Thoracic aorta (tissue), 2 donors: ENCODE measurements at regions not wholly inside any gene's neighbourhood (a gene's known extent, or its start where the extent isn't known, plus 50 kb on each side); places are given as distances from the start of the nearest gene placed in this dataset.
"Not testable (repeated sequence)": the region's sequence is repeated elsewhere in the genome, so short reads cannot be mapped to it uniquely, and the experiment has no call there.

Experiments
- ATAC-seq: fragments of 150-250 bp; one replicate; pipeline ENCODE4 v1.8.0; 2017; ENCODE audit warnings: low read depth; ENCODE audit not compliant: insufficient number of reproducible peaks, low FRiP score
- DNase-seq: peaks from one replicate; pipeline ENCODE4 v3.0.0-alpha.2; 2020; ENCODE audit warnings: low spot score
- H3K27ac ChIP-seq, 2 donors: fragments of 200-600 bp; sonication (generic); 1 replicate in 1 of 2; 2 replicates in 1 of 2; pipeline ENCODE4 v1.5.1; 2016; ENCODE audit warnings: mild to moderate bottlenecking in 2 of 2, moderate library complexity in 2 of 2
- H3K27me3 ChIP-seq: fragments of 200-600 bp; sonication (generic); replicated peaks from 2 replicates; pipeline ENCODE4 v1.6.0; 2016; ENCODE audit warnings: mild to moderate bottlenecking; ENCODE audit not compliant: insufficient read depth
- H3K36me3 ChIP-seq: fragments of 200-600 bp; sonication (generic); one replicate; pipeline ENCODE4 v1.5.1; 2016
- H3K4me1 ChIP-seq, 2 donors: fragments of 200-600 bp; sonication (generic); 1 replicate in 1 of 2; 2 replicates in 1 of 2; pipeline versions ENCODE4 v1.5.1 to v1.6.0; 2016; ENCODE audit warnings: low read depth in 2 of 2, mild to moderate bottlenecking in 1 of 2; ENCODE audit not compliant: control insufficient read depth in 1 of 2
- H3K4me3 ChIP-seq: fragments of 200-600 bp; sonication (generic); 2 replicates; pipeline ENCODE4 v1.5.1; 2016; ENCODE audit warnings: mild to moderate bottlenecking
- H3K9me3 ChIP-seq: fragments of 200-600 bp; sonication (generic); 2 replicates; pipeline ENCODE4 v1.5.1; 2016
- TF ChIP-seq, protein P1 (sequence below): fragments of 200-600 bp; sonication (generic); IDR thresholded peaks from one replicate; pipeline ENCODE4 v1.5.1; 2019; ENCODE audit warnings: antibody characterized with exemption

DNA sequence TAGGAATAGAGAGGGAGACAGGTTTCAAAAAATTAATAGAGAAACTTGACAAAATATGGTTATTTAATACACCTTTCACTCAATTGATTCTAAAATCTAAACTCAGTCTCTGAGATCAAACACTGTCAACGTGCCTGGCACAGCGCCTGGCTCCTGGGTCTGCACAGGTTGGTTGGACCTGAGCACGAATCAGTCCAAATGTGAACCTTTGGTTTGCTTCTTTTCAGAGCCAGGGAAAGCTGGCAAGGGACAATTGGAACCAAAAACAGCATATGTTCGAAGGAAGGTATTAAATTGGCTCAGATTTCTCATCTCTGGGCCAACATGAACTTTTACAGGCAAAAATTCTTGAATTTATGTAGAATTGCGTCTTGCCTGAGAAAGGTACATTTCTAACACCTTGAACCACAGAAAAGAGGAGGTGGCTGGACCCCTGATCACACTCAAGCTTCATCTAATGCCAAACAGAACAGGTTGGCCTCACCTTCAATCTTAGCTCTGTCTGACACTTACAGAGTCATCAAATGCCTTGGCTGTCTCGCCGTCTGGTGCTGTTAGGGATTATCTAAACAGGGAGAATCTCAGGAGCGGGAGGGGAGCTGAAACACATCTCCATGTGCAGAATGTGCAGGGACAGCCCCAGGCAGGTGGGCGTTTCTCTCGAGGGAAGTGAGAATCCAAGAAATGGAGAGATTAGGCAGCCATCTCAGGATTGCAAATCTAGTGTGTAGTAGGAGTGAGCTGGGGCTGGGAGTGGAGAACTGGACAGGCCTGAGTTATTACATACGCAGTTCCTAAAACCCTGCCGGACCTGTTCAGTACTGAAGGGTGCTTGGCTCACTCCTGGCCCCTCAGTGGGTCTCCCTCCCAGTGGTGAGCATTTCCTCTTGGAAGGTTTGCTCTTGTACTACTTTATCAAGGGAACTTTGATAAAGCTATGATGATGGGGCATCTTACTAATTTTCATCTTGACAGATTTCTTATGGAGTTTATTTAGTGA, 442.2 kb upstream of the B3GAT1 start:
- ATAC-seq (no peak), DNase-seq (no peak)
- Histone ChIP-seq H3K9me3 (no peaks in the 10 kb centered on the region), H3K36me3 (no peaks in the 10 kb centered on the region), H3K27me3 (no peaks in the 10 kb centered on the region), H3K4me3 (no peak overlapping the region), H3K27ac (no peak overlapping the region), H3K4me1 (no peaks in the 10 kb centered on the region)
- TF ChIP-seq, protein P1, sequence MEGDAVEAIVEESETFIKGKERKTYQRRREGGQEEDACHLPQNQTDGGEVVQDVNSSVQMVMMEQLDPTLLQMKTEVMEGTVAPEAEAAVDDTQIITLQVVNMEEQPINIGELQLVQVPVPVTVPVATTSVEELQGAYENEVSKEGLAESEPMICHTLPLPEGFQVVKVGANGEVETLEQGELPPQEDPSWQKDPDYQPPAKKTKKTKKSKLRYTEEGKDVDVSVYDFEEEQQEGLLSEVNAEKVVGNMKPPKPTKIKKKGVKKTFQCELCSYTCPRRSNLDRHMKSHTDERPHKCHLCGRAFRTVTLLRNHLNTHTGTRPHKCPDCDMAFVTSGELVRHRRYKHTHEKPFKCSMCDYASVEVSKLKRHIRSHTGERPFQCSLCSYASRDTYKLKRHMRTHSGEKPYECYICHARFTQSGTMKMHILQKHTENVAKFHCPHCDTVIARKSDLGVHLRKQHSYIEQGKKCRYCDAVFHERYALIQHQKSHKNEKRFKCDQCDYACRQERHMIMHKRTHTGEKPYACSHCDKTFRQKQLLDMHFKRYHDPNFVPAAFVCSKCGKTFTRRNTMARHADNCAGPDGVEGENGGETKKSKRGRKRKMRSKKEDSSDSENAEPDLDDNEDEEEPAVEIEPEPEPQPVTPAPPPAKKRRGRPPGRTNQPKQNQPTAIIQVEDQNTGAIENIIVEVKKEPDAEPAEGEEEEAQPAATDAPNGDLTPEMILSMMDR, result no peak

DNA sequence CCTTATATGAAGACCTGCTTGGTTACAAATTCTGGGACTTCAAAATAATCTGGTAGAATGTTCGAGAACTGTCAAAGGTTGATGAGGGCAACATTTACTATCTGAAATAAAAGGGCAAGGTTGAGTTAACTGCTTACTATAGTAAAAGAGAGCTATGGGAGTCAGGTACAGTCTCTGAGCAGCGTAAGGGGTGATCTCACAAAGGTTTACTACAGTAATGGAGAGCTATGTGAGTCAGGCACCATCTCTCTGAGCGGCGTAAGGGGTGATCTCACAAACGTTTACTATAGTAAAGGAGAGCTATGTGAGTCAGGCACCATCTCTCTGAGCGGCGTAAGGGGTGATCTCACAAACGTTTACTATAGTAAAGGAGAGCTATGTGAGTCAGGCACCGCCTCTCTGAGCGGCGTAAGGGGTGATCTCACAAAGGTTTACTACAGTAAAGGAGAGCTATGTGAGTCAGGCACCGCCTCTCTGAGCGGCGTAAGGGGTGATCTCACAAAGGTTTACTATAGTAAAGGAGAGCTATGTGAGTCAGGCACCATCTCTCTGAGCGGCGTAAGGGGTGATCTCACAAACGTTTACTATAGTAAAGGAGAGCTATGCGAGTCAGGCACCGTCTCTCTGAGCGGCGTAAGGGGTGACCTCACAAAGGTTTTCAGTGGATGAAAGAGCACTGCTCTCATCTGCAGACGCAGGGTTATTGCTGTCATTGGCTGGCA, 439.6 kb upstream of the B3GAT1 start:
- H3K4me1 ChIP-seq, H3K9me3 ChIP-seq, H3K36me3 ChIP-seq, H3K27ac ChIP-seq, H3K4me3 ChIP-seq, ATAC-seq, DNase-seq, H3K27me3 ChIP-seq: not testable (repeated sequence)

DNA sequence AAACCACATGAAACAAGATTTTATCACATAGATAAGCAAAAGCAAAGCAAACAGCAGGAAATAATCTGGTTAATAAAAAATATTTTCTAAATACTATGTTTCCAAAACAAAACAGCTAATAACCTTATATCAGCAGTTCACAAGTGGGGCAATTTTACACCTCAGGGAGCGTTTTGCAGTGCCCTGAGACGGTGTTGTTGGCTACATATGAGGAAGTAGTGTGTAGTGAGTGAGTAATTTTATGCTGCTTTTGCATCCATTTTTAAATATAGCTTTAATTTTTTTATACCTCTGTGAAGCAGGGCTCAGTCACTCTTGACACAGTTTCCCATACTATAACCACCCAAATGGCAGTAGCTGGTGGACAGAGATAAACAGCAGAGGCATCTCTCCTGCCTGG, 438.5 kb upstream of the B3GAT1 start:
- H3K4me1 ChIP-seq, result no peaks in the 10 kb centered on the region
- DNase-seq (no peak), ATAC-seq (no peak)
- H3K27me3 ChIP-seq, result no peaks in the 10 kb centered on the region
- no peaks in the 10 kb centered on the region for H3K9me3 ChIP-seq
- no peak overlapping the region for H3K4me3 ChIP-seq
- H3K36me3 ChIP-seq, result no peaks in the 10 kb centered on the region
- TF ChIP-seq, protein P1, result no peak
- no peak overlapping the region for H3K27ac ChIP-seq

DNA sequence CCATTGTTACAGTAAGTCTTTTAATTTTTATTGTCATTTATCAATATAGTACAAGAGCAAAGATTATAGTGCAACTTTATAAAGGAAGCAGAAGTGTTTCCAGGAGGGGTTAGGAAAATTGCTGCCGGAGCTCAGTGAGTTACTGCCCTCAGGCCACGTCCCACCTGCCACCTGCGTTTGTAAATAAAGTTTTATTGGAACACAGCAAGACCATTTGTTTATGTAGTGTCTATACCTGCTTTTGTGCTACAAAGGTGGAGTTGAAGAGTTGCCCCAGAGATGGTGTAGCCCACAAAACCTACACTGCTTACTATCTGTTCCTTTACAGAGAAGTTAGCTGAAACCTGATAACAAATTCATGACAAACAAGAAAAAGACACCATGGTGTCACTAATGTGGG, 437.8 kb upstream of the B3GAT1 start:
- Histone ChIP-seq H3K27me3 (no peaks in the 10 kb centered on the region), H3K36me3 (no peaks in the 10 kb centered on the region), H3K4me3 (no peak overlapping the region), H3K27ac (no peak overlapping the region), H3K4me1 (no peaks in the 10 kb centered on the region), H3K9me3 (no peaks in the 10 kb centered on the region)
- TF ChIP-seq, protein P1, result no peak
- no peak for DNase-seq
- ATAC-seq, result no peak

DNA sequence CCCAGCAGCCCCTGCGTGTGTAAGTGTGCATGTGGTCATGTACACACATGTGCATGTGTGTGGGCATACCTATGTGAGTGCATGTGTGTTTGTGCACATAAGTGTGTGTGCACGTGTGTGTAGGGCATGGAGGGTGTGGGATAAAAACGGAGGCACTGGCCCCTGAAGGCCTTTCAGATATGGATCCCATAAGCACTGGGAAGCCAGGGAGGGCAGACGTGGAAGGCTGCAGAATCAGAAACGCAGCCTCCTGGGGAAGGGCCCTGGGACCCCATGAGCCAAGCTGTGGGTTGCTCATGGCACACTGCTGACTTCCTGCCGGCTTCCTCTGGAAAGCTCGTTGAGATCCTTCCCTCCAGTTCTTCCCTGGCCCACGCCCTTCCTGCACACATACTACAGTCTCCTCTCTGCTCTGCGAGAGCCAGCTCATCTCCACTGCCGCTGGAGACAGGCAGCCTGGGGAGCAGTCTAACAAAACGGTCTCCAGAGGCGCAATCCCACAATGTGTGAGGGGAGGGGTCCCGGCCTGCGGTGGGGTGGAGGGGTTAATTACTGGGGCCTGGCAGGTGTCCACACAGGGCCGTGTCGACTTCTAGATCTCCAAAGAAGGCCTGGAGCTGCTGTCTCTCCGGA, 435.2 kb upstream of the B3GAT1 start:
- Histone ChIP-seq H3K36me3 (no peaks in the 10 kb centered on the region), H3K27me3 (no peaks in the 10 kb centered on the region), H3K4me3 (no peak overlapping the region), H3K9me3 (no peaks in the 10 kb centered on the region), H3K4me1 (no peaks in the 10 kb centered on the region), H3K27ac (no peak overlapping the region)
- ATAC-seq (no peak), DNase-seq (no peak)
- TF ChIP-seq, protein P1, result no peak
